TTC549 (cell line): ENCODE measurements at regions not wholly inside any gene's neighbourhood (a gene's known extent, or its start where the extent isn't known, plus 50 kb on each side); places are given as distances from the start of the nearest gene placed in this dataset.

ENCODE experiments used
- FAIRE-seq: peaks from 2 replicates; lab custom pipeline; 2012; peaks lifted over from hg19 to GRCh38; lab: Jason Lieb, UNC

GRCh38 chr16:86389566-86390328 lies 120.6 kb upstream of the FOXF1 start:
- no peak for FAIRE-seq

- no peak for FAIRE-seq
Measured at GRCh38 chr16:86390335-86390734, 120.0 kb upstream of the FOXF1 start.

- no peak for FAIRE-seq
Measured at GRCh38 chr16:86391486-86391885, 118.8 kb upstream of the FOXF1 start.

- FAIRE-seq: no peak
Measured at GRCh38 chr16:86391984-86392383, 118.3 kb upstream of the FOXF1 start.

- no peak for FAIRE-seq
Measured at GRCh38 chr16:86392436-86393152, 117.7 kb upstream of the FOXF1 start.

- FAIRE-seq: no peak
Measured at GRCh38 chr16:86393907-86394626, 116.3 kb upstream of the FOXF1 start.

- FAIRE-seq: no peak
Measured at GRCh38 chr16:86395477-86395876, 114.8 kb upstream of the FOXF1 start.

- FAIRE-seq: no peak
Measured at GRCh38 chr16:86396422-86396821, 113.9 kb upstream of the FOXF1 start.

- FAIRE-seq: no peak
Measured at GRCh38 chr16:86396901-86397311, 113.4 kb upstream of the FOXF1 start.

GRCh38 chr16:86398201-86398600 lies 112.1 kb upstream of the FOXF1 start:
- no peak for FAIRE-seq

- FAIRE-seq: no peak
Measured at GRCh38 chr16:86398622-86399021, 111.7 kb upstream of the FOXF1 start.

- no peak for FAIRE-seq
Measured at GRCh38 chr16:86401126-86401525, 109.2 kb upstream of the FOXF1 start.

- FAIRE-seq: no peak
Measured at GRCh38 chr16:86403085-86403484, 107.2 kb upstream of the FOXF1 start.

GRCh38 chr16:86403541-86404163 lies 106.7 kb upstream of the FOXF1 start:
- FAIRE-seq: no peak

GRCh38 chr16:86404678-86405077 lies 105.6 kb upstream of the FOXF1 start:
- FAIRE-seq: no peak

GRCh38 chr16:86405319-86405718 lies 105.0 kb upstream of the FOXF1 start:
- no peak for FAIRE-seq

GRCh38 chr16:86406056-86406455 lies 104.3 kb upstream of the FOXF1 start:
- FAIRE-seq: no peak

- FAIRE-seq: no peak
Measured at GRCh38 chr16:86408685-86409084, 101.6 kb upstream of the FOXF1 start.

- FAIRE-seq: no peak
Measured at GRCh38 chr16:86410081-86410480, 100.2 kb upstream of the FOXF1 start.

GRCh38 chr16:86410529-86410928 lies 99.8 kb upstream of the FOXF1 start:
- FAIRE-seq: no peak

GRCh38 chr16:86411897-86412296 lies 98.4 kb upstream of the FOXF1 start:
- FAIRE-seq: no peak

GRCh38 chr16:86414991-86415740 lies 95.2 kb upstream of the FOXF1 start:
- no peak for FAIRE-seq
